CD14-positive monocyte (primary cell): ENCODE measurements at regions not wholly inside any gene's neighbourhood (a gene's known extent, or its start where the extent isn't known, plus 50 kb on each side); places are given as distances from the start of the nearest gene placed in this dataset.

Experiments used
- DNase-seq, 3 donors: peaks; one replicate each; pipeline ENCODE4 v3.0.0-alpha.2; 2011 to 2022
- H2AFZ ChIP-seq: 2 replicates; pipeline ENCODE4 v1.6.0; 2012; ENCODE audit warnings: mild to moderate bottlenecking, low read depth, low read length, inconsistent platforms; ENCODE audit not compliant: insufficient read depth, poor library complexity, severe bottlenecking
- H3K27ac ChIP-seq, 2 donors: 1 replicate in 1 of 2; 2 replicates in 1 of 2; pipeline ENCODE4 v1.5.1; 2012 to 2013; ENCODE audit warnings: low read length in 2 of 2, control low read depth in 1 of 2, inconsistent platforms in 1 of 2, low read depth in 1 of 2, mild to moderate bottlenecking in 1 of 2
- H3K27me3 ChIP-seq, 2 donors: one replicate each; pipeline versions ENCODE4 v1.6.0 to v1.6.1; 2011 to 2013; ENCODE audit warnings: low read length in 2 of 2; ENCODE audit not compliant: control insufficient read depth in 2 of 2, insufficient read depth in 2 of 2
- H3K36me3 ChIP-seq, 2 donors: replicated peaks in 1 of 2; 1 replicate in 1 of 2; 2 replicates in 1 of 2; pipeline versions ENCODE4 v1.5.1 to v1.6.1; 2012 to 2013; ENCODE audit warnings: low read length in 2 of 2, control low read depth in 1 of 2, inconsistent platforms in 1 of 2, mild to moderate bottlenecking in 1 of 2; ENCODE audit not compliant: insufficient read depth in 2 of 2, control insufficient read depth in 1 of 2
- H3K4me1 ChIP-seq, 2 donors: 1 replicate in 1 of 2; 2 replicates in 1 of 2; pipeline versions ENCODE4 v1.5.1 to v1.6.1; 2012 to 2013; ENCODE audit warnings: low read length in 2 of 2, control low read depth in 1 of 2, inconsistent platforms in 1 of 2, mild to moderate bottlenecking in 1 of 2, moderate library complexity in 1 of 2; ENCODE audit not compliant: insufficient read depth in 2 of 2, control insufficient read depth in 1 of 2
- H3K4me2 ChIP-seq: replicated peaks from 2 replicates; pipeline ENCODE3; 2012; ENCODE audit warnings: low read length, moderate library complexity, mild to moderate bottlenecking; ENCODE audit not compliant: poor library complexity, severe bottlenecking; ENCODE audit errors: extremely low read depth
- H3K4me3 ChIP-seq, 3 experiments: fragments of 200-600 bp in 1 of 3; sonication (generic) in 1 of 3; replicated peaks in 1 of 3; 1 replicate in 2 of 3; 2 replicates in 1 of 3; pipeline ENCODE4 v1.5.1; 2011 to 2013; ENCODE audit warnings: low read length in 3 of 3, mild to moderate bottlenecking in 3 of 3, control low read depth in 2 of 3, low read depth in 2 of 3, inconsistent platforms in 1 of 3, moderate library complexity in 1 of 3
- H3K79me2 ChIP-seq: 2 replicates; pipeline ENCODE4 v1.6.0; 2012; ENCODE audit warnings: mild to moderate bottlenecking, control low read depth, inconsistent platforms, low read length, moderate library complexity; ENCODE audit not compliant: insufficient read depth
- H3K9ac ChIP-seq: 2 replicates; pipeline ENCODE4 v1.6.0; 2017; ENCODE audit warnings: low read length, mild to moderate bottlenecking; ENCODE audit not compliant: insufficient read depth, poor library complexity, severe bottlenecking
- H3K9me3 ChIP-seq, 2 donors: replicated peaks in 1 of 2; 1 replicate in 1 of 2; 2 replicates in 1 of 2; pipeline versions ENCODE4 v1.5.1 to v1.6.1; 2012 to 2013; ENCODE audit warnings: low read length in 2 of 2, control low read depth in 1 of 2; ENCODE audit not compliant: control insufficient read depth in 1 of 2, insufficient read depth in 1 of 2
- H4K20me1 ChIP-seq: 2 replicates; pipeline ENCODE4 v1.6.0; 2012; ENCODE audit warnings: mild to moderate bottlenecking, low read length, control low read depth, moderate library complexity; ENCODE audit not compliant: insufficient read depth
- H3K27ac Mint-ChIP-seq, 7 donors: one replicate each; pipeline ENCODE4 v1.8.0; 2020; ENCODE audit warnings: mild to moderate bottlenecking in 7 of 7, mixed read lengths in 7 of 7, moderate library complexity in 6 of 7, inconsistent platforms in 2 of 7
- H3K27me3 Mint-ChIP-seq, 3 donors: one replicate each; pipeline ENCODE4 v1.8.0; 2021 to 2022; ENCODE audit warnings: low read depth in 3 of 3, mild to moderate bottlenecking in 3 of 3, mixed read lengths in 3 of 3, moderate library complexity in 3 of 3, inconsistent platforms in 1 of 3
- H3K36me3 Mint-ChIP-seq, 2 donors: one replicate each; pipeline ENCODE4 v1.8.0; 2020; ENCODE audit warnings: mixed read lengths in 2 of 2, inconsistent platforms in 1 of 2, mild to moderate bottlenecking in 1 of 2
- H3K4me1 Mint-ChIP-seq: one replicate; pipeline ENCODE4 v1.8.0; 2020; ENCODE audit warnings: mild to moderate bottlenecking, mixed read lengths
- H3K4me3 Mint-ChIP-seq, 2 donors: one replicate each; pipeline ENCODE4 v1.8.0; 2020; ENCODE audit warnings: mild to moderate bottlenecking in 2 of 2, mixed read lengths in 2 of 2, moderate library complexity in 1 of 2
- H3K9me3 Mint-ChIP-seq, 7 donors: one replicate each; pipeline ENCODE4 v1.8.0; 2020 to 2022; ENCODE audit warnings: mixed read lengths in 7 of 7, mild to moderate bottlenecking in 6 of 7, moderate library complexity in 6 of 7, inconsistent platforms in 2 of 7
- WGBS: methylation state at CpG from one replicate; pipeline ENCODE4 v1.1.5; 2013; ENCODE audit warnings: missing lambda C conversion rate; ENCODE audit not compliant: insufficient coverage; 5-methylcytosine and 5-hydroxymethylcytosine counted together
- intact Hi-C, 2 donors: fragments of 100-400 bp; cut with micrococcal nuclease; formaldehyde crosslinking; loops; one replicate each; pipeline versions ENCODE4 v1.15.0 to v1.15.1; 2023
- TF ChIP-seq, protein P1 (sequence below): fragments of 200-600 bp; IDR thresholded peaks from one replicate; pipeline ENCODE4 v1.8.0; 2022; ENCODE audit warnings: antibody characterized with exemption, mild to moderate bottlenecking

DNA sequence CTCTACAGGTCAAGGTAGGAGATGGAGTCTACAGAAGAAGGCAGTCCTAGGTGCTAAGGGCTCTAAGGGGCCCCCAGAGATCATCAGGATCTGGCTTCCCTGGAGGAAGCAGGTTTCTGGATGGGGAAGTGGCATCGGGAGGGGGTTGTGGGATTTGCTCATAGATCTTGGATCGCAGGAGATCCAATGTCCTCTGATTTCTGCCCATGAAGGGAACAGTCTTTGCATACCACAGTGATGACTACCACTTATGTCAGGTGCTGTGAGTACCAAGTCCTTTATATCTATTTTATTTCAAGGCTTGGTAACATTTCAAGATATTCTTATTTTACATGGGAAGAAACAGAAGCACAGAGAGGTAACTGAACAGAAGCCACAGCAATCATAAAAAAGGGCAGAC is 164.0 kb downstream of the RGS9 start:
- no CpG with 5 or more reads among the region's 2 CpGs for WGBS
- H3K9ac ChIP-seq: no peak overlapping the region
- peaks cover 4 to 13% (median 7%) of the 10 kb centered on the region in 3 donors for H3K27me3 Mint-ChIP-seq

DNA sequence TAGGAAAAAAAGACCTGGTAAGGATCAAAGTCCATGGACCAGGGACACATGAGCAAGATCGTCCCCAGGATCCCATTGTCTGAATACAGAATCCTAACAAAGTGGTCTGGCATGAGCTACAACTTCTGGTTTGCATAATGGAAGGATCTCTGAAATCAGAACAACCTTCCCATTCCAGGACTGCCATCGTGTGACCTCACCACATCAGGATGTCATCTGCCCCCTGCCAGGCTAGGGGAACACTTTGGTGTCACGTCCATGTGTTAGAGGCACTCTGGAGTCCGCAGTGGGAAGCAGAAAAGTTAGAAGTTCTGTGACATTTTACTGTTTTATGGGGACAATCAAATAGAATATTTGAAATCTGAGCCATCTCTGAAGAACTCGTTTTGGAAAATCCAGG is 160.7 kb downstream of the RGS9 start:
- no peak overlapping the region for H2AFZ ChIP-seq
- H3K4me3 ChIP-seq: no peak overlapping the region
- Mint-ChIP-seq H3K27me3 (peaks cover 6 to 10% (median 9%) of the 10 kb centered on the region in 3 donors), H3K4me3 (no peak overlapping the region), H3K27ac (no peak overlapping the region), H3K9me3 (peaks cover 0 to 4% (median 0%) of the 10 kb centered on the region in 7 donors), H3K36me3 (no peaks in the 10 kb centered on the region), H3K4me1 (no peaks in the 10 kb centered on the region)
- no peak overlapping the region for H3K9ac ChIP-seq
- no peaks in the 10 kb centered on the region for H3K27me3 ChIP-seq
- intact Hi-C loops: no loop called here
- 46% methylated on average over 5 of the region's 5 CpGs for WGBS
- H3K27ac ChIP-seq: no peak overlapping the region
- no peaks in the 10 kb centered on the region for H4K20me1 ChIP-seq
- no peaks in the 10 kb centered on the region for H3K36me3 ChIP-seq
- H3K4me1 ChIP-seq: no peaks in the 10 kb centered on the region
- no peak for DNase-seq
- no peaks in the 10 kb centered on the region for H3K79me2 ChIP-seq
- H3K9me3 ChIP-seq: no peaks in the 10 kb centered on the region
- H3K4me2 ChIP-seq: no peak overlapping the region
- TF ChIP-seq, protein P1, sequence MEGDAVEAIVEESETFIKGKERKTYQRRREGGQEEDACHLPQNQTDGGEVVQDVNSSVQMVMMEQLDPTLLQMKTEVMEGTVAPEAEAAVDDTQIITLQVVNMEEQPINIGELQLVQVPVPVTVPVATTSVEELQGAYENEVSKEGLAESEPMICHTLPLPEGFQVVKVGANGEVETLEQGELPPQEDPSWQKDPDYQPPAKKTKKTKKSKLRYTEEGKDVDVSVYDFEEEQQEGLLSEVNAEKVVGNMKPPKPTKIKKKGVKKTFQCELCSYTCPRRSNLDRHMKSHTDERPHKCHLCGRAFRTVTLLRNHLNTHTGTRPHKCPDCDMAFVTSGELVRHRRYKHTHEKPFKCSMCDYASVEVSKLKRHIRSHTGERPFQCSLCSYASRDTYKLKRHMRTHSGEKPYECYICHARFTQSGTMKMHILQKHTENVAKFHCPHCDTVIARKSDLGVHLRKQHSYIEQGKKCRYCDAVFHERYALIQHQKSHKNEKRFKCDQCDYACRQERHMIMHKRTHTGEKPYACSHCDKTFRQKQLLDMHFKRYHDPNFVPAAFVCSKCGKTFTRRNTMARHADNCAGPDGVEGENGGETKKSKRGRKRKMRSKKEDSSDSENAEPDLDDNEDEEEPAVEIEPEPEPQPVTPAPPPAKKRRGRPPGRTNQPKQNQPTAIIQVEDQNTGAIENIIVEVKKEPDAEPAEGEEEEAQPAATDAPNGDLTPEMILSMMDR: no peak

More for the DNA sequence above, 164.0 kb downstream of the RGS9 start:
- no peaks in the 10 kb centered on the region for H3K27me3 ChIP-seq
- Mint-ChIP-seq H3K9me3 (peaks cover 0 to 4% (median 0%) of the 10 kb centered on the region in 7 donors), H3K36me3 (no peaks in the 10 kb centered on the region), H3K27ac (no peak overlapping the region), H3K4me1 (no peaks in the 10 kb centered on the region), H3K4me3 (no peak overlapping the region)
- no peaks in the 10 kb centered on the region for H3K9me3 ChIP-seq
- H4K20me1 ChIP-seq: no peaks in the 10 kb centered on the region
- H3K4me2 ChIP-seq: no peak overlapping the region
- no peaks in the 10 kb centered on the region for H3K79me2 ChIP-seq
- H3K27ac ChIP-seq: no peak overlapping the region
- no peak overlapping the region for H2AFZ ChIP-seq
- no peak for DNase-seq
- H3K4me1 ChIP-seq: no peaks in the 10 kb centered on the region
- intact Hi-C loops: no loop called here
- H3K36me3 ChIP-seq: no peaks in the 10 kb centered on the region
- no peak overlapping the region for H3K4me3 ChIP-seq
- TF ChIP-seq, protein P1: no peak
